Daoy (cell line): ENCODE measurements at regions not wholly inside any gene's neighbourhood (a gene's known extent, or its start where the extent isn't known, plus 50 kb on each side); places are given as distances from the start of the nearest gene placed in this dataset.

Source experiments
- DNase-seq: peaks from one replicate; pipeline ENCODE4 v3.0.0-alpha.2; 2015; ENCODE audit warnings: low read depth

DNA sequence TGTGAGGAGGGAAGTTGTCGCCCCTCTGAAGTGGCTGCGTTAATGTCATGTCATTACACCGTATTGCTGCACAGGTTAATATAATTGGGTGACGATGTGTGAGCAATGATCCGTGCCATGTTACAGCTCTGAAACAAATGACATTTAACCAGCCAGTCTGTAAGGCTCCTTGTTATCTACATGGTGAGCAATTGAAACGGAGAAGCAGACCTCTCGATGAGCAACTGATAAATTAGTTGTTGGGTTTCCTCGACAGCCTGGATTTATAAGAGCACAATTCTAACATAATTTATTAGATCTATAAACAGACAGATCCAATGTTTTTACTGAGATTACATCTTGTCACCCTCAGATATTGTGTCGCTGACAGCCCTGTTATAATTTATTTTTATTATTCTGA is 49.9 kb upstream of the MAFB start:
- DNase-seq = no peak

DNA sequence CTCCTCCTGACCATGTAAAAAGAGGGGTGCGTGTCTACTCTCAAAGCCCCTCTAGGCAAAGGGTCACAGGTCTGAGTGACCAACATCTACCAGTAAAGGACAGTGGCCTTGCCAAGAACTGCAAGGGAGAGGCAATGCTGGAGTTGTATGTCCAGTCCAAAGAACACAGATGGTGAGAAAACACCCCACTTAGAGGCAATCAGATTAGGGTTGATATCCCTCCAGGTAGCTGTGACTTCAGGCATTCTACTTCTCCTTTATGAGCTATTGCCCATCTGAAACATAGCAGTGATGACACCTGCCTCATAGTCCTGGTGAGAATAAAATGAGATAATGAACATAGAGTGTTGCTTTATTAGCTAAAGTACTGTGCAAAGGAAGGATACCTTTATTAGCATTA is 50.8 kb upstream of the MAFB start:
- DNase-seq = no peak

DNA sequence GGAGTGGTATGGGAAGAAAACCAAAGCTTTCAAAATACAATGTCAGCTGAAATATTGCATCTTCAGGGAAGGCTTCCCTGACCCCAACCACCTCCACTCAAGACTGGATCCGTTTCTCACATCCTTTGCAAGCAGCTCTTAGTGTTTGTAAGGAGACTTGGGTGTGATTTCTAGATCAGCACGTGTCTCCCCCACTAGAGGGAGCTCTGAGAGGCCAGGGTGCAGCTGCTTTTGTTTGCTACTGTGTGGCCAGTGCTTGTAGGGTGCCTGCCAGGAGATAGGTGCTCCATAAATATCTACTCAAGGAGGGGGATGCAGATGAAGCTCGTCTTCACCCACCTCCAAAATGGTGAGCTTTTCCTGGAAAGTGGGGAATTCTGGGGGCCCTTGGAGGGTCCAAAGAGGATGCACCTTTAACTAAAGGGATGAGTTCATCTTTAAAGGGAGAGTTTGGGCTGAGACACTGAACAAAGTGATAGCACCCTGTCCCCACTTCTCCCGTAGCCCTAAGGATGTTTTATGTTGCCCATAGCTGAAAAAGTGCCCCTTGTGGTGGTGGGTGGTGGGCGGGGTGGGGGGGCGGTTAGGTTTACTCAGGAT is 52.6 kb upstream of the MAFB start:
- no peak for DNase-seq

DNA sequence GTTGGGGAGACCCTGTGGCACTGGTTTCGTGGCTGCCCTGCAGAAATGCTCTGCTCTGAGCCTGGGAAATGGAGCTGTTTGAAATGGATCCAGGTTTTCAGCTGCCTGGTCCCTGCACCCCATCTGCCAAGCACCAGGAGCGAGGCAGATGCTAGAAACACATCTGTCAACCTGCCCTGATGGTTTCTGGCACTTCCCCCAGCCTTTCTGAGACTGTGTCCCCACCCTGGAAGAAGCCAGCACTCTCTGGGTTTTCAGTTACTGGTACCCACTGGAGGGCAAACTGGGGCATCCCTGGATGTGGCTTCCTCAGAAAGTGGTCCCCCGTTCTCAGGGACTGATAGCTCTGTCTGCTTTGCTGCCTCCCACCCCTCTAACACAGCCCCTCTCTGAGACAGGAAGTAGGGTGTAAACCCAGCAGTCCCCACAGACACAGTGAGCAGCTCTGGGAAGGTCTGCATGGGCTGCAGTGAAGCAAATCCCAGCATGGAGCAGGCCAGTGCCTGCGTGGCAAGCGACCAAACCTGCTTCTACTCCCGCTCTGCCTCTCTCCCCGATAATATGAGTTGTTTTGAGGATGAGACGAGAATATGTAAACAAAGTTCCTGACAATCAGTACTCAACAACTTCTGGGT is 54.2 kb upstream of the MAFB start:
- no peak for DNase-seq

DNA sequence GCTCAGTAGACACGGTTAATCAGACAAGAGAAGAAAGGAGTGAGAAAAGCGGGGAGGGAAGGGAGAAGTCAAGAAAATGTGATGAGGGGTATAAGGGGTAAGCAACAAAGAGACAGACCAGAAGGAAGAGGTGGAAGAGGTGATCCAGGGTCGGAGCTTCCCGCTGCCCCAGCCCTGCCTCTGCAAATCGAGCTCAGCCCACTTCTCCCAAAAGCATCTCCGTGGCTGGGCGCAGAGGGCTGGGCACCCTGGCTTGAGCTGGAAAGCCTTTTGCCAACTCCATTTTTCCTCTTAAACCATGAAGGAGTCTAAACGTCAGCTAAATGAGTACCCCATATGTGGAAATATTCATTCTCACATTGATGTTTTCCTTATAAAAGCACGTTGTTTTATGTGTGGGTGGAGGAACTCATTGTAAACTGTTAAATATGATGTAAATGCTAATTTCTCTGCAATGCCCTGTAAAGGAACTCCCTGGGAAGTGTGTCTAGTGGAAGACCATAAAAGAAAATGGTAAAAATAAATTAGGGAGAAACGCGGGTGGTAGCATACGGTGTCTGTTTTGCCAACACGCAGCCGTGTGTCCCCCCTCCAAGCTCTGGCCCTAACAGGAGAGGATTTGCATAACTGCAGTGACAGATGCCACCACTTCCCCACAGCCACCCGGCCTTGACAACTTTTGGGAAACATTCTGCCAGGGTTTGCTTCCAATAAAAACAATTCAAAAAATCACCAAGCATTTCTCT is 55.2 kb upstream of the MAFB start:
- DNase-seq = no peak

DNA sequence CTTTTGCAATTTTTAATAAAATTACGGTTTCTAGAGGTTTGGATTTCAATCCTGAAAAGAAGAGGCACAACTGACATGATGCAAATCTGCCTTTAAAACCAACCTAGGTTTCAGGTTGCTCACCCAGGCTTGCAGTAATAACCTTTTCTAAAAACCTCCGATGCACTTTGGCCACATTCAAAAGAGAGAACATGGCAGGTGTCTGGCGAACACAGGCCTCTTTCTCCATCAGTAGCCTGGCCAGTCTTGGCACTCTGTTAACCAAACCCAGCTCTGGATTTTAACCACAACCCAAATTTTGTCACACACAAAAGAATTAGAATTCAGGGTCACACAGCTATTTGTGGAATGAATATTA is 55.8 kb upstream of the MAFB start:
- no peak for DNase-seq

DNA sequence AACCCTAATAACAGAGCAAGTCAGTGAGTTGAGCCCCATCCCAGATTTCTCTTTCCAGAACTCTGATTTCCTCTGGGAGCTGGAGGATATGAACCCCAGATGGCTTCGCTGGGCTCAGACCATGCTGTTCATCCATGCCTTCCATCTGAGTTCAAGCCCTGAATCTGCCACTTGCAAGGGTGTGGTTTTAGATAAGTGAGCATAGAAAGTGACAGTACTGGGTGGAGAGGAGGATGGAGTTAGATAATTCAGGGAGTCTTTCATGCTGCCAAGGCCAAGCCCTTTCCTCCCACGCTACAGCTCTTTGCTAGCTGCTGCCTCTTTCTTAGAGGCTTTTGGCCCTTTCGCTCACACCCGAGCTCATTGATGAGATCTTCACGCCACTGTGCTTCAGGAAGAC is 57.2 kb upstream of the MAFB start:
- no peak for DNase-seq

DNA sequence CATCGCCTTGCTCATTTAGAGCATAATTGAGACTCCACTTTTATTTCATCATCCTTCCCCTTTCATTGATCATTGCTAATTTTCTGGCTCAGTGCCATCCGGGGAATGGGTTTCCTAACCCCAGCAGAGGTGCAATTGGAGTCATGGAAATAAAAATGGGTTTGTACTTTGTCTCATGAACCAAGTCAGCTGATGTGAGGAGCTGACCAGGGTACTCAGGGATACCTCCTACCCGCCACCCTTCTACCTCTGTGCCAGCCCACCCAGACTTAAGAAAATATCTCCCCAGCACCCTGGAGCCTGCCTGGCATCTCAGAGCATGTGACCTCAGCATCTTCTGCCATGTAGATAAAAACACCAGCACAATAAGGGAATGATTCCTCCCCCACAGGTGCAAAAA is 59.1 kb upstream of the MAFB start:
- no peak for DNase-seq

DNA sequence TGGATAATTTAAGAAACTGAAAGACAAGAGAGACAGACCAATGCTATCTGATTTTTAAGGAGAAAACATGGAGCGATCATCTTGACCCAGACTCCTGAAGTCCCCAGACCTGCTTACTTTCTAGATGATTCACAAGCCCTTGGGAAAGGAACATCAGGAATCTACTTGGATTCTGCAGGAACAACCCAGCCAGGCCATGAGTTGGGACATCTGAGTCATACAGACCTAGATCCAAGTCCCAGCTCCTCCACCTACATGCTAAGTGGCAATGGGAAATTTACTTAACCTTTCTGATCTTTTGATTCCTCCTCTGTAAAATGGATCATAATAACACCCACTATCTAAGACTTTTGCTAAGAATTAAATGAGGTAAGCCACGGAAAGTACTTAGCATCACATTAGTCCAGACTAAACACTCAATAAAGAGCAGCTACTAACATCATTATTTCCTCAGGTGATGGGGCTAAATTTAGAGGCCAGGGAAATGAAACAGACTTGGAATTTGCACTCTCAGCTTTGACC is 61.0 kb upstream of the MAFB start:
- no peak for DNase-seq

DNA sequence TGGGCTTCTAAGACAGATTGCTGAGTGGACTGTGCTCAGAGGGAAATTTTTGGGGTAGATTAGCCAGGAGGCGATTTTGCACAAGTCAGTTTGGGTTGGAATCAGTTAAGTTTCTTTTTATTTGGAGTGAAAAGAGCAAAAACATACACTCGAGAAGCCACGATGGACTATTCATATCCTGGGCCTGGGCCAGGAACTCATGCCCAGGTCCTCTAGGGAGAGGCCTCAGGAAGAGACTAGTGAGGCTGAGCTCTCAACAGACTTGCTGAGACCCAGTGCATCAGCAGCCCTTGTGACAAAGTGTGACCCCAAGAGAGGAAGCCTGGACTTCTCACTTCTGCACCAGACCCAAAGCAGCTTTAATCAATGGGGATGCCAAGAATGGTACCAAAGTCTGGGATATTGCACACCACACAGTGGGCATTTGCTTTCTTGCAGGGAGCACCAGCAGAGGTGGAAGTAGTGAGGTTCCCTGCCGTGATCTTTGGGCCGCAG is 61.6 kb upstream of the MAFB start:
- no peak for DNase-seq

DNA sequence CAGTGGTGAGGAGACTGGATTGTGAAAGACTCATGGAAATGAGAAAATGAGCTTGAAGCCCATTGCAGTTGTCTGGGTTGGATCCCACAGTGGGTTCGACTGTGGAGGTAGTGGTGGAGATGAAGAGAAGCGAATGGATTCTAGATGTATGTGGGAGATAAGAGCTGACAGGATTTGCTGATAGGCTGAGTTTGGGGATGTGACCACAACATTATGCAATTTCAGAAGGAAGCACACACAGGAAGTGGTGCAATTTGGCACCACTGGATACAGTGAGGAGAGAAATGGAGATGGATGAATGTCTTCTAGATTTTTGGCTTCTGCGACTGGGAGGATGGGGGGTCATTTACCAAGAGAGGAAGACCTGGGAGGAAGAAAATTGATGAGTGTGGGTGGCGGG is 64.4 kb upstream of the MAFB start:
- no peak for DNase-seq

DNA sequence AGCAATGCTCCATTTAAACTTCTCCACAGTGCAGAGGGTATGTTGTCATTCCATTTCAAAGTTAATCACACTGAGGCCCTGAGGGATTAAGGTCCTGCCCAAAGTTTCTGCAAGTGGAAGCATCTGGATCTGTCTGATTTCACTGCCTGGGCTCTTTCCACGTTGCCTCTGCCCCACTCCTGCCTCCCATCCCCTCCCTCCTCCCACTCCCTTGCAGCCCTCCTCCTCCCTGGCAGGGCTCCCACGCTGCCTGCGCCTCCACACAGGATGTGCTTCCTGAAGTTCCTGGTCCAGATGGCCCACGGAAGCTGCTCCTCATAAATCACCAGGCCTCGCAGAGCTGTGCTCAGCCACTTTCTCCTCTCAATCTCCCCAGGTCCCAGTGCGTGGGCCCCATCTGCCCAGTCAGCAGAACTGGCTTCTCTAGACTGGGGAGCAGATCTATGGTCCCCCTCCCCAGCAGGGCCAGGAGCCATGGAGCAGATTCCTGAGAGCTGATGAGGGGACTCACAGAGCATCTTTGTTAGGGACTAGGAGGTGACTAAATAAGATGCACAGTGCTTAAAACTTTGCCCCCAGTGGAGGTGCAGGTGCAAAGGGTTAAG is 65.4 kb upstream of the MAFB start:
- DNase-seq = no peak

DNA sequence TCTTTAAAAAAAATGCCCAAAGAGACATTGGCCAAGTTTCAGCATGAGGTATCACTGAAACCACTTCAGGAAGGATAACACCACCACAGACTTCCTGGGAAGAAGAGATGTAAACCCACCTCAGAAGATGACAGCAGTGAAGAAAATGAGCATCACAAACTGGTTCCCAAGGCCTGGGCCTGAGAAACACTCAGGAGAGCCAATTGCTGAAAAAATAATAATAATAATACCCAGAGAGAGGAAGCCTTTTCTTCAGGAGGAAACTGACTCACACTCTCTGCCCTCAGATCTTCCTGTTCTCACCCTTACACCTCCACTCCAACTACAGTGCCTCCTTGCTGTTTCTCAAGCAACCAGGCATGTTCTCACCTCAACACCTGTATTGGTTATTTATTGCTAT is 68.1 kb upstream of the MAFB start:
- DNase-seq = peak; percentile 4

DNA sequence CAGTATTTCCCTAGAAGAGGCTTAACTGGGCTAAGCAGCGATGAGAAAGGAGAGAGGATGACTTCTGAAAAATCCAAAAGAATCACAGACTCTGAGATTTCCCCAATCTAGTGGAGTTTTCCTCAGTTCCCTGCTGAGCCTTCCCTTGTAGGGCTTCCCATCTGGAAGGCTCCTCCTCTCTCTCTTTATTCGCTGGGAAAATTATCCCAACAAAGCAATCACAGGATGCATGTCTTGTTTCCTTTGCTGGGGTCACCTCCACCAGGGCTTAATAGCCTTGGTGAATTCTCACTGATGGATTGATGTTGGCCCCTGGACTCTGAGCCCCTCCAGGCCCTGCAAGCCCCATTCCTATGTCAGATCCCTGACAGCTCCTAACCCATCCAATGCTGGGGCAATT is 69.8 kb upstream of the MAFB start:
- no peak for DNase-seq

DNA sequence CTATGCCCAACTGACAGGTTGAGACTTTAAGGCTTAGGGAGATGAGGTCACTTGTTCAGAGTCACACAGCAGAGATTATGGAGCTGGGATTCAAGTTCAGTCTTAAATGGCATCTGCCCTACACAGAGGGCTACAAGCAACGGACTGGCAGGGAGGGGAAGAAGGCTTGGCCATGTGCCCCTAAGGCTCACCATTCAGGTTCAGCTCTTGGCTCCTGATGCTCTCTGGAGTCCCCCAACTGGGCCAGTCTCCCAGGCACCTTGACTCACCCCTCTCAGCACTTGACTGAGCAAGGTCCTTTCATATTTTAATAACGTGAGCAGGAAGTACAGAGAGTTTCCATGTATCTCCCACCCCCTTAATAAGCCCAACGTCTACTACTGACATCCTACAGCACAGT is 71.4 kb upstream of the MAFB start:
- no peak for DNase-seq

DNA sequence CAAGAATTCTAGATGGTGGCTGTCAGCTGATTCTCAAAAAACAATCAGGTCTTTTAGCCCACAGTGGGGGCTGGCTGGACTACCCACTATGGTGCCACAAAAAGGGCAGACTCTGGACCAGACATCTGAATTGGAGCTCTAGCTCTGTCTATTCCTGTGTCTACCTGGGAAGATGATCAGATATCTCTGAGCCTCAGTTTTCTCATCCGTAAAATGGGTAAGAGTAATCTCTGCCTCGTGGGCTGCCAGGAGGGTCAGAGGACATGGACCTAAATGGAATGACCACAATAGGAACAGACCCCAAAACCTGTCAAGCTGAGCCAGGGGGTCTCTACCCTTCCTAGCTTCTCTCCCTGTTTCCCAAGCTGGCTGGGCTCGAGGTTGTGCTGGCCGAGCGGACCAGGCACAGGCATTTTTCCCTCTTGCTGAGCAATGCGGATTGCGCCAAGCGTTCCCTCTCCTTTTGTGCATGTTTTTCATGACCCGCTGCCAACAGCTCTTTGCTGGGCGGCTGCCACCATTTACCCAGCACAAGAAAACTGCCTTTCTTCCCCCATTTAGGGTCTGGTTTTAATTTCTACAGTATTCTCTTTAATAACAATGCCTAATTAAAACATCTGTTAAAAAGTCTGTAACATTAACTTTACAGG is 74.7 kb upstream of the MAFB start:
- DNase-seq = no peak

DNA sequence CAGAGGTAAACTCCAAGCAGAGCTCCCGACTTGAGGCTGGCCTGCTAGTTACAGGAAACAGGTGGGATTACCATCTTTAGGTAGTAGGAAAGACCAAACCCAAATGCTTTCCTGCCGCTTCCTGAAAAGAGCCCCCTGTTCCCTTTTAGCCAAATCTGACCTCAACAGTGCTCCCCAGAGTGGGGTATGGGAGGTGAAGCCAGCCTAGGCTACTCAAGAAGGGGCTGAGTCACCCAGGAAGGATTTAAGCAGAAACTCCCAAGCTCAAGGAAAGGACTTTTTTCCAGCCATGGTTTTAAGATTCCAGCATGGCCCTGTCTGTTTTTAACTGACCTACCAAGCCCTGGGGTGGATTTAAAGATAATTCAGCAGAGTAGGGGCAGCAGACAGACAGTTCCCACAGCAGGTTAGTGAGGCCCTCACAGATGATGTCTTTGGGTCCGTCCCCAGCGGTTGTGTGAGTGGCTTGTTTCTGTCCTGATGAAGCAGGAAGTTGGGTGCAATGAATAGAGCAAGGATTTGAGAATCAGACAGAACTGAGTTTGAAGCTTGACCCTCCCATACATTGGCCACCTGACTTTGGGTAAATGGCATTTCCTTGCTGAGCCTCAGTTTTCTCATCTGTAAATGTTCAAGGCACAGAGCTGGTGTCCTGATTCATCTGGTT is 76.9 kb upstream of the MAFB start:
- no peak for DNase-seq

DNA sequence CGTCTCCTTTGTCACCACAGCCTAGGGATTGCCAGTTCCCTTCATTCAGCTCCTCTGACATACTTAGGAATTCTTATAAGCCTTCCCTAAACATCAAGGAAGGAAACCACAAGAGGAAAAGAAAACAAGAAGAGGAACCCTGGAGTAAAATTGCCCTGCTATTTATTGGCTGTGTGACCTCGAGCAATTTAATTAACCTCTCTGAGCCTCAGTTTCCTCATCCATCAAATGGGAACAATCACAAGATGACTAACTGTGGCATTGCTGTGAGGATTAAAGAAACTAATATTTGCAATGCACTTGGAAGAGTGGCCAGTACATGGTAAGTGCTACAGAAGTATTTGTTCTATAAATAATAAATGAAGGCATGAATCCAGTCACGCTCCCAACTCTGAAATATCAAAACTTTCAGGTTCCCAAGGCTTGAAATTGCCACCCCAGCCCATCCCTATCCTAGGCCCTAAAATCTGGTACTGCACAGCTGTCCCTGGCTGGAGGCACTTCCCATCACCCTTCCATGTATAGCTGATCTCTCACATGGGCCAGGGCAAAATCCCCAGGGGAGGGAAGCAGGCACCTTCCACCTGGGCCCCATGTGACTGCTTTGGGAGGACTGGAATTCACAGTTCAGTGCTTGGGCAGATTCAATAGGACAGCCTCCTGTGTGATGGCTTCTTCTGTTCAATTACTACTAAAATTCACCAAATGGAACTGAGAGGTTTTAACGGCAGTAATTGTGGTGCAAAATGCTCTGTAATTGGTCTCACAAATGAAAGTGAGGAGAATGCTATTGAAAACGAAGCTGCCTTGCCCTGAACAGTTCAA is 78.0 kb upstream of the MAFB start:
- DNase-seq = no peak

DNA sequence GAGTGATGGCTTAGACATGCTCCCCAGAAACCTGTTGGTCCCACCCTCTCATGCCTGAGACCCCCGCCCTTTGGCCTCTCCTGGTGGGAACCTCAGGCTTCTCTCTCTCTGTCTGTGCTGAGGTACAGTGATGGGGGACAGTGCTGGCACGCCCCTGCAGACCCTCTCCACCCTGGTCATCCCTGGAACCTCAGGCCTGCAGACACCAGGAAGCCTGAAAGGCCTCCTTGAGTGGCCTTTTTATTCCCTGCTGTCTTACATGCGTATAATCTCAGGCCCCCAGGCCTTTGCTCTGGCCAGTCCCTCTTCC is 78.5 kb upstream of the MAFB start:
- no peak for DNase-seq

DNA sequence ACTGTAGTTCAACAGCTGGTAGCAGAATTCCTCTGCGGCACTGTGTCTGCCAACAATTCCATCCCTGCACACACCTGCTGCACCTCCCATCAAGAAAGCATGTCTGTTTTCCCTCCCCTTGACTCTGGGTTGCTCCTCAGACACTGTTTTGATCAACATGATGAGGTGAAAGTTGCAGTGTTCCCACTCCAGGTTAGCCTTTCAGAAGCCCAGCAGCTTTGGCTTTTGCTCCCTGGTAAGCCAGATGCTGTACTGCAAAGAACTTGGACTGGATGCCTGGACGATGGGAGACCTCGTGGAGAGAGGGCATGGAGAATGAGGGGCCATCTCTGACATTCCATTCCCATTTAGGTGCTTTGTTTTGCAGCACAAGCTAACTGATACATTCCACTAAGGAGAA is 79.1 kb upstream of the MAFB start:
- DNase-seq = no peak

DNA sequence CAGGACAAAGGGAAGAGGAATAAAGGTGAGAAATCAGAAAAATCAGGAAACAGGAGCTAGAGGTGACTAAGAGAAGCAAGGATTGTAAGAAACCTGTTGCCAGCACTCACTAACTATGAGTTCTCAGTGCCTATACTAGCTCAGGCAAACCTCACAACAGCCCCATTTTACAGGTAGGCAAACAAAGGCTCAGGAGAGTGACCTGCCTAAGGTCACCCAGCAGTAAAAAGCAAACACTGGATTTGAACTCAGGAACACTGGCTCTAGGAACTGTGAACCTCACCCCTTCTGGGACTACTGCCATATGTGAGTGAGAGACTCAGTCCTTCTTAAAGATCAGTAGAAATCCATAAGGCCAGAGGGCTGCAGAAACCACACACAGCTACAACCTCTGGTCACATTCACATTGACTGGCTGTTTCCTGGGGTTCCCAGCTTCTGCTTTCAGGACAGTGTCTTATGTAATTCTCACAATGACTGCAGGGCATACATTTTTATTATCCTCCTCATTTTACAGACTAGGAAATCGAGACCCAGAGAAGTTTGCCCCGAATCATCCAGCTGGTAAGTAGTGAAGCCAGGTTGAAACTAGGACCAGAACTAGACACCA is 80.7 kb upstream of the MAFB start:
- DNase-seq = no peak
